H1 (cell line): ENCODE measurements at regions not wholly inside any gene's neighbourhood (a gene's known extent, or its start where the extent isn't known, plus 50 kb on each side); places are given as distances from the start of the nearest gene placed in this dataset.

ENCODE experiments used
- CTCF ChIA-PET: fragments of 300-600 bp; sonication (Branson Sonifier 250); formaldehyde crosslinking; loops from one replicate; lab custom pipeline; 2021; ENCODE audit not compliant: partially characterized antibody; lab: Charles Lee
- POLR2A ChIA-PET: fragments of 300-600 bp; sonication (Branson Sonifier 250); formaldehyde crosslinking; loops from one replicate; lab custom pipeline; 2021; ENCODE audit warnings: inconsistent platforms; ENCODE audit not compliant: partially characterized antibody; lab: Charles Lee
- DNase-seq, 2 experiments: peaks; one replicate each; pipeline versions ENCODE4 v3.0.0 to v3.0.0-alpha.2; 2010 to 2022; ENCODE audit warnings: low spot score in 2 of 2, low read depth in 1 of 2, mixed read lengths in 1 of 2
- FAIRE-seq: peaks from 2 replicates; lab custom pipeline; 2011; peaks lifted over from hg19 to GRCh38; lab: Jason Lieb, UNC
- H2AFZ ChIP-seq: 2 replicates; pipeline ENCODE4 v1.8.1; 2012; ENCODE audit warnings: low read length, inconsistent platforms
- H2AK5ac ChIP-seq: 2 replicates; pipeline ENCODE4 v1.6.1; 2013; ENCODE audit warnings: low read depth, low read length
- H2BK120ac ChIP-seq: replicated peaks from 2 replicates; pipeline ENCODE3; 2013; ENCODE audit warnings: low read depth, low read length, inconsistent platforms
- H2BK12ac ChIP-seq: 2 replicates; pipeline ENCODE4 v1.6.1; 2013; ENCODE audit warnings: low read depth, low read length
- H2BK15ac ChIP-seq: 2 replicates; pipeline ENCODE4 v1.6.1; 2013; ENCODE audit warnings: low read length
- H2BK20ac ChIP-seq: 2 replicates; pipeline ENCODE4 v1.6.1; 2013; ENCODE audit warnings: low read length
- H2BK5ac ChIP-seq: 2 replicates; pipeline ENCODE4 v1.6.1; 2013; ENCODE audit warnings: low read depth, low read length
- H3K14ac ChIP-seq: 2 replicates; pipeline ENCODE4 v1.6.1; 2013; ENCODE audit warnings: inconsistent platforms; ENCODE audit not compliant: insufficient read length
- H3K18ac ChIP-seq: 2 replicates; pipeline ENCODE4 v1.6.1; 2013; ENCODE audit warnings: low read length; ENCODE audit errors: extremely low read depth
- H3K23ac ChIP-seq: 2 replicates; pipeline ENCODE4 v1.6.1; 2013; ENCODE audit warnings: inconsistent platforms; ENCODE audit not compliant: insufficient read length
- H3K23me2 ChIP-seq: 2 replicates; pipeline ENCODE4 v1.6.1; 2013; ENCODE audit warnings: low read depth, low read length
- H3K27ac ChIP-seq: 2 replicates; pipeline ENCODE4 v1.6.1; 2011; ENCODE audit warnings: low read depth, low read length, inconsistent platforms
- H3K27me3 ChIP-seq, 4 experiments: replicated peaks in 1 of 4; 1 replicate in 1 of 4; 2 replicates in 3 of 4; pipeline versions ENCODE4 v1.6.1 to v1.8.1; 2011 to 2013; ENCODE audit warnings: low read length in 3 of 4, mild to moderate bottlenecking in 3 of 4, inconsistent platforms in 2 of 4, mixed read lengths in 2 of 4, moderate library complexity in 1 of 4; ENCODE audit not compliant: control insufficient read depth in 3 of 4, insufficient read depth in 3 of 4; ENCODE audit errors: extremely low read depth in 1 of 4
- H3K36me3 ChIP-seq, 4 experiments: 2 replicates each; pipeline versions ENCODE4 v1.6.1 to v1.8.1; 2011 to 2013; ENCODE audit warnings: mild to moderate bottlenecking in 4 of 4, low read length in 3 of 4, moderate library complexity in 2 of 4, control low read depth in 1 of 4, inconsistent platforms in 1 of 4; ENCODE audit not compliant: insufficient read depth in 4 of 4, control insufficient read depth in 2 of 4
- H3K4ac ChIP-seq: replicated peaks from 2 replicates; pipeline ENCODE3; 2013; ENCODE audit warnings: low read length, low read depth, mixed read lengths, inconsistent platforms; ENCODE audit not compliant: insufficient read length
- H3K4me1 ChIP-seq, 4 experiments: replicated peaks in 1 of 4; 1 replicate in 1 of 4; 2 replicates in 3 of 4; pipeline versions ENCODE4 v1.6.1 to v1.8.1; 2011 to 2013; ENCODE audit warnings: low read length in 3 of 4, inconsistent platforms in 2 of 4, mixed read lengths in 1 of 4; ENCODE audit not compliant: insufficient read depth in 4 of 4, control insufficient read depth in 3 of 4
- H3K4me2 ChIP-seq, 2 experiments: 2 replicates each; pipeline versions ENCODE4 v1.6.1 to v1.8.1; 2011 to 2013; ENCODE audit warnings: low read depth in 2 of 2, low read length in 2 of 2, control low read depth in 1 of 2, inconsistent platforms in 1 of 2, mild to moderate bottlenecking in 1 of 2; ENCODE audit not compliant: insufficient read depth in 1 of 2
- H3K4me3 ChIP-seq, 4 experiments: fragments of 200-600, 300-600 bp in 1 of 4; sonication (generic), shearing (Covaris generic), sonication (Bioruptor Twin) in 1 of 4; 2 replicates each; pipeline versions ENCODE4 v1.5.1 to v1.8.1; 2011 to 2016; ENCODE audit warnings: low read length in 4 of 4, low read depth in 3 of 4, control low read depth in 2 of 4, inconsistent platforms in 2 of 4, mild to moderate bottlenecking in 2 of 4, mixed read lengths in 1 of 4, moderate library complexity in 1 of 4; ENCODE audit not compliant: insufficient read depth in 2 of 4; ENCODE audit errors: extremely low read depth in 1 of 4
- H3K56ac ChIP-seq: replicated peaks from 2 replicates; pipeline ENCODE3; 2013; ENCODE audit warnings: low read depth, mild to moderate bottlenecking, mixed read lengths, low read length, inconsistent platforms; ENCODE audit not compliant: insufficient read length
- H3K79me1 ChIP-seq: 2 replicates; pipeline ENCODE4 v1.6.1; 2013; ENCODE audit warnings: low read depth, low read length, control low read depth
- H3K79me2 ChIP-seq, 2 experiments: 2 replicates each; pipeline versions ENCODE4 v1.6.1 to v1.8.1; 2012 to 2013; ENCODE audit warnings: low read length in 2 of 2, mild to moderate bottlenecking in 2 of 2, inconsistent platforms in 1 of 2; ENCODE audit not compliant: insufficient read depth in 2 of 2, control insufficient read depth in 1 of 2
- H3K9ac ChIP-seq, 4 experiments: replicated peaks in 1 of 4; 1 replicate in 1 of 4; 2 replicates in 3 of 4; pipeline versions ENCODE4 v1.6.1 to v1.8.1; 2011 to 2013; ENCODE audit warnings: low read depth in 3 of 4, low read length in 3 of 4, control low read depth in 2 of 4, mild to moderate bottlenecking in 2 of 4, moderate library complexity in 2 of 4, inconsistent platforms in 1 of 4; ENCODE audit errors: extremely low read depth in 1 of 4
- H3K9me3 ChIP-seq, 2 experiments: 2 replicates each; pipeline versions ENCODE4 v1.6.1 to v1.8.1; 2012 to 2013; ENCODE audit warnings: mild to moderate bottlenecking in 2 of 2, moderate library complexity in 2 of 2, control low read depth in 1 of 2, inconsistent platforms in 1 of 2, low read depth in 1 of 2, low read length in 1 of 2, mixed read lengths in 1 of 2; ENCODE audit not compliant: insufficient read depth in 2 of 2
- H4K20me1 ChIP-seq, 2 experiments: replicated peaks in 1 of 2; 2 replicates each; pipeline versions ENCODE3 to v1.8.1; 2011 to 2013; ENCODE audit warnings: inconsistent platforms in 2 of 2, low read length in 2 of 2, mild to moderate bottlenecking in 1 of 2; ENCODE audit not compliant: insufficient read depth in 2 of 2, control insufficient read depth in 1 of 2
- H4K5ac ChIP-seq: 2 replicates; pipeline ENCODE4 v1.6.1; 2013; ENCODE audit warnings: low read length, low read depth, mixed read lengths, inconsistent platforms; ENCODE audit not compliant: insufficient read length
- H4K8ac ChIP-seq: 2 replicates; pipeline ENCODE4 v1.8.0; 2013; ENCODE audit warnings: mild to moderate bottlenecking, moderate library complexity, low read length, inconsistent platforms; ENCODE audit not compliant: insufficient read depth; ENCODE audit errors: extremely low read depth
- H4K91ac ChIP-seq: replicated peaks from 2 replicates; pipeline ENCODE3; 2013; ENCODE audit warnings: low read length, mixed read lengths, inconsistent platforms; ENCODE audit not compliant: insufficient read length
- ASH2L ChIP-seq: fragments of 200-600, 300-600 bp; sonication (generic); IDR thresholded peaks from one replicate; pipeline ENCODE4 v1.7.1; 2017; ENCODE audit warnings: low read length
- BCL11A ChIP-seq, 2 experiments: IDR thresholded peaks; one replicate each; pipeline ENCODE4 v1.6.1; 2011; ENCODE audit warnings: low read depth in 2 of 2, low read length in 2 of 2, mild to moderate bottlenecking in 2 of 2
- CBX5 ChIP-seq: fragments of 300-800, 300-1000 bp; sonication (generic); IDR thresholded peaks from 2 replicates; pipeline ENCODE4 v1.7.1; 2016; ENCODE audit warnings: antibody characterized with exemption, low read length, low read depth
- EP300 ChIP-seq, 2 experiments: IDR thresholded peaks; 1 replicate in 1 of 2; 2 replicates in 1 of 2; pipeline ENCODE4 v1.6.1; 2011 to 2012; ENCODE audit warnings: low read depth in 2 of 2, low read length in 2 of 2, mild to moderate bottlenecking in 2 of 2, borderline replicate concordance in 1 of 2, inconsistent platforms in 1 of 2, moderate library complexity in 1 of 2
- EZH2 ChIP-seq: fragments of 200-600 bp; sonication (generic); IDR thresholded peaks from 2 replicates; pipeline ENCODE4 v1.7.1; 2012; ENCODE audit warnings: low read depth, mild to moderate bottlenecking, moderate library complexity, low read length, inconsistent platforms; ENCODE audit not compliant: severe bottlenecking
- PHF8 ChIP-seq: fragments of 200-600 bp; sonication (generic); conservative IDR thresholded peaks from 2 replicates; pipeline ENCODE4 v1.7.1; 2012; ENCODE audit warnings: low read depth, mild to moderate bottlenecking, inconsistent platforms, low read length, moderate library complexity
- POLR2A ChIP-seq, 2 experiments: IDR thresholded peaks; 1 replicate in 1 of 2; 2 replicates in 1 of 2; pipeline ENCODE4 v1.6.1; 2011; ENCODE audit warnings: low read depth in 2 of 2, low read length in 2 of 2, mild to moderate bottlenecking in 2 of 2; ENCODE audit errors: control extremely low read depth in 1 of 2
- RXRA ChIP-seq: IDR thresholded peaks from 2 replicates; pipeline ENCODE4 v1.6.1; 2011; ENCODE audit warnings: low read depth, mild to moderate bottlenecking, low read length, moderate library complexity; ENCODE audit not compliant: insufficient read depth
- SAP30 ChIP-seq: fragments of 300-600 bp; sonication (generic); IDR thresholded peaks from 2 replicates; pipeline ENCODE4 v1.7.1; 2012; ENCODE audit warnings: low read length, moderate library complexity, mild to moderate bottlenecking, inconsistent platforms; ENCODE audit not compliant: insufficient read depth, insufficient replicate concordance
- SP2 ChIP-seq: IDR thresholded peaks from 2 replicates; pipeline ENCODE4 v1.6.1; 2012; ENCODE audit warnings: mild to moderate bottlenecking, low read length, inconsistent platforms
- TEAD4 ChIP-seq: IDR thresholded peaks from 2 replicates; pipeline ENCODE4 v1.6.1; 2012; ENCODE audit warnings: low read depth, low read length, inconsistent platforms, mixed read lengths
- ZNF274 ChIP-seq: IDR thresholded peaks from 2 replicates; pipeline ENCODE4 v1.7.0; 2012; ENCODE audit warnings: low read length, borderline replicate concordance; ENCODE audit errors: extremely low read depth
- WGBS, 2 experiments: shearing (Covaris generic) in 1 of 2; methylation state at CpG; one replicate each; pipeline versions ENCODE4 v1.1.6 to v1.1.7; 2013 to 2015; ENCODE audit warnings: low lambda C conversion rate in 2 of 2, mixed read lengths in 2 of 2, inconsistent platforms in 1 of 2, low coverage in 1 of 2, missing lambda C conversion rate in 1 of 2; ENCODE audit not compliant: insufficient replicate concordance in 2 of 2, insufficient coverage in 1 of 2, insufficient read length in 1 of 2; ENCODE audit errors: extremely low coverage in 1 of 2, missing lambda C conversion rate in 1 of 2; 5-methylcytosine and 5-hydroxymethylcytosine counted together
- TF ChIP-seq, protein P1 (sequence below): IDR thresholded peaks from 2 replicates; pipeline ENCODE4 v1.6.1; 2011; ENCODE audit warnings: low read length, improper control_type of control experiment

DNA sequence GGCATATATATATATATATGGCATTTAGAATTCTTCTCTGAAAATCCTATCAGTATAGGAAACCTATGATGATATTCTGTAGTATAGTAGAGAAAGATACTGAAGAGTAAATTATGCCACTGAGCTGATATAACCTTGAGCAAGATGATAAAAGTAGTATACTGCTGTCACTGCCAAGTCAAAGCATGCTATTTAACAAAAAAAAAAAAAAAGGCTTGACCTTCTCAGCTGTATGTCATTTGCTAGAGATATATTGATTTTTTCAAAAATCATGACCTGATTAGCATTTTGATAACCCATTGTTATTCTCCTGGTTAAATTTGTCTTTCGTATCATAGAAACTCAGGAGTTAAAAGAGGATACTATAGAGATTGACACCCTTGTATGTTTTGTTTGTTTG is 299.4 kb downstream of the ADAMTS20 start:
- no peaks in the 10 kb centered on the region for H4K20me1 ChIP-seq
- POLR2A ChIA-PET: no interaction called here
- H3K79me2 ChIP-seq: no peaks in the 10 kb centered on the region
- H2BK120ac ChIP-seq: no peak overlapping the region
- H3K79me1 ChIP-seq: no peaks in the 10 kb centered on the region
- H3K9me3 ChIP-seq: no peaks in the 10 kb centered on the region
- no peak overlapping the region for H4K91ac ChIP-seq
- no peak overlapping the region for H3K9ac ChIP-seq
- H3K4me2 ChIP-seq: no peak overlapping the region
- WGBS, 2 experiments: 96% methylated on average over 1 of the region's 1 CpG; no CpG with 5 or more reads in 1 of the 2 experiments
- H3K18ac ChIP-seq: no peak overlapping the region
- H2AFZ ChIP-seq: no peak overlapping the region
- no peaks in the 10 kb centered on the region for H3K27me3 ChIP-seq
- CTCF ChIA-PET: interaction anchor here (1.2 kb wide), 1 partner anchor 655 kb away, joined by 3 read pairs; no protein-coding TSS in a partner anchor
- H4K5ac ChIP-seq: no peak overlapping the region
- no peak overlapping the region for H3K56ac ChIP-seq
- no peak overlapping the region for H3K23ac ChIP-seq
- no peaks in the 10 kb centered on the region for H3K36me3 ChIP-seq
- no peak overlapping the region for H3K4me3 ChIP-seq
- no peak overlapping the region for H2BK5ac ChIP-seq
- no peak overlapping the region for H2BK20ac ChIP-seq
- H3K4ac ChIP-seq: no peak overlapping the region
- H2AK5ac ChIP-seq: no peak overlapping the region
- H3K27ac ChIP-seq: no peak overlapping the region
- no peak overlapping the region for H3K14ac ChIP-seq
- H3K23me2 ChIP-seq: no peaks in the 10 kb centered on the region
- no peak for FAIRE-seq
- H4K8ac ChIP-seq: no peak overlapping the region
- H2BK15ac ChIP-seq: no peak overlapping the region
- no peaks in the 10 kb centered on the region for H3K4me1 ChIP-seq
- DNase-seq: no peak
- H2BK12ac ChIP-seq: no peak overlapping the region
- no peak for TF ChIP-seq SAP30
- no peak for TF ChIP-seq EZH2
- no peak for TF ChIP-seq POLR2A (IDR thresholded peaks at IDR 0.05; ENCODE audit: control extremely low read depth in 1 of 2, low read depth in 2 of 2, low read length in 2 of 2)
- no peak for TF ChIP-seq RXRA
- TF ChIP-seq TEAD4: no peak
- TF ChIP-seq BCL11A (IDR thresholded peaks at IDR 0.05; ENCODE audit: low read depth in 2 of 2, low read length in 2 of 2): no peak
- no peak for TF ChIP-seq ASH2L
- TF ChIP-seq PHF8: no peak
- no peak for TF ChIP-seq SP2
- no peak for TF ChIP-seq ZNF274
- TF ChIP-seq, protein P1, sequence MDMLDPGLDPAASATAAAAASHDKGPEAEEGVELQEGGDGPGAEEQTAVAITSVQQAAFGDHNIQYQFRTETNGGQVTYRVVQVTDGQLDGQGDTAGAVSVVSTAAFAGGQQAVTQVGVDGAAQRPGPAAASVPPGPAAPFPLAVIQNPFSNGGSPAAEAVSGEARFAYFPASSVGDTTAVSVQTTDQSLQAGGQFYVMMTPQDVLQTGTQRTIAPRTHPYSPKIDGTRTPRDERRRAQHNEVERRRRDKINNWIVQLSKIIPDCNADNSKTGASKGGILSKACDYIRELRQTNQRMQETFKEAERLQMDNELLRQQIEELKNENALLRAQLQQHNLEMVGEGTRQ: no peak
- no peak for TF ChIP-seq EP300 (IDR thresholded peaks at IDR 0.05; ENCODE audit: borderline replicate concordance in 1 of 2, low read depth in 2 of 2, low read length in 2 of 2)
- no peak for TF ChIP-seq CBX5
